ENCODE measurements at regions not wholly inside any gene's neighbourhood (a gene's known extent, or its start where the extent isn't known, plus 50 kb on each side); places are given as distances from the start of the nearest gene placed in this dataset.

DNA sequence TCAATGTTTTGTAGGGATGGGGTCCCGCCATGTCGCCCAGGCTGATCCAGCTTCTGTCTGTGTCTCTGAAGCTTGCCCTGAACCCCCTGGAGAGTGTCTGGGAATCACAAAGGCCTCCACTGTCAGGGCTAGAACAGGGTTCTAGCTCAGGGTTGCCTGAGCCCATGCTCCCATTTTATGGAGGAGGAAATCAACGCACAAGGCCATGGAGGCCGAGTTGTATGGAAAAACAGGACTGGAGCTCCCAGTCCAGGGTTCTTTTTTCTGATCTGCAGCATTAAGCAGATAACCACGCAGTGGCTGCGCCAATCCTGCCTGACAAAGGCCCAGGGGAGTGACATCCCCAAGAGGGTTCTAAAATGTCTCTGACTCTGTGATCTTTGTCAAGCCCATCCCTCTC, 67.6 kb upstream of the NBPF3 start:
- TF ChIP-seq, protein P1, sequence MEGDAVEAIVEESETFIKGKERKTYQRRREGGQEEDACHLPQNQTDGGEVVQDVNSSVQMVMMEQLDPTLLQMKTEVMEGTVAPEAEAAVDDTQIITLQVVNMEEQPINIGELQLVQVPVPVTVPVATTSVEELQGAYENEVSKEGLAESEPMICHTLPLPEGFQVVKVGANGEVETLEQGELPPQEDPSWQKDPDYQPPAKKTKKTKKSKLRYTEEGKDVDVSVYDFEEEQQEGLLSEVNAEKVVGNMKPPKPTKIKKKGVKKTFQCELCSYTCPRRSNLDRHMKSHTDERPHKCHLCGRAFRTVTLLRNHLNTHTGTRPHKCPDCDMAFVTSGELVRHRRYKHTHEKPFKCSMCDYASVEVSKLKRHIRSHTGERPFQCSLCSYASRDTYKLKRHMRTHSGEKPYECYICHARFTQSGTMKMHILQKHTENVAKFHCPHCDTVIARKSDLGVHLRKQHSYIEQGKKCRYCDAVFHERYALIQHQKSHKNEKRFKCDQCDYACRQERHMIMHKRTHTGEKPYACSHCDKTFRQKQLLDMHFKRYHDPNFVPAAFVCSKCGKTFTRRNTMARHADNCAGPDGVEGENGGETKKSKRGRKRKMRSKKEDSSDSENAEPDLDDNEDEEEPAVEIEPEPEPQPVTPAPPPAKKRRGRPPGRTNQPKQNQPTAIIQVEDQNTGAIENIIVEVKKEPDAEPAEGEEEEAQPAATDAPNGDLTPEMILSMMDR (IDR thresholded peaks at IDR 0.05; ENCODE audit: low read length): no peak
- no peak for TF ChIP-seq EZH2 (IDR thresholded peaks at IDR 0.05; ENCODE audit: borderline replicate concordance, low read length)
